NCI-H1694 (cell line): ENCODE measurements at regions not wholly inside any gene's neighbourhood (a gene's known extent, or its start where the extent isn't known, plus 50 kb on each side); places are given as distances from the start of the nearest gene placed in this dataset.
"Not testable (repeated sequence)": the region's sequence is repeated elsewhere in the genome, so short reads cannot be mapped to it uniquely, and the experiment has no call there.

ENCODE experiments used
- DNase-seq: peaks from one replicate; lab custom pipeline; 2025; lab: John Stamatoyannopoulos, UW

DNA sequence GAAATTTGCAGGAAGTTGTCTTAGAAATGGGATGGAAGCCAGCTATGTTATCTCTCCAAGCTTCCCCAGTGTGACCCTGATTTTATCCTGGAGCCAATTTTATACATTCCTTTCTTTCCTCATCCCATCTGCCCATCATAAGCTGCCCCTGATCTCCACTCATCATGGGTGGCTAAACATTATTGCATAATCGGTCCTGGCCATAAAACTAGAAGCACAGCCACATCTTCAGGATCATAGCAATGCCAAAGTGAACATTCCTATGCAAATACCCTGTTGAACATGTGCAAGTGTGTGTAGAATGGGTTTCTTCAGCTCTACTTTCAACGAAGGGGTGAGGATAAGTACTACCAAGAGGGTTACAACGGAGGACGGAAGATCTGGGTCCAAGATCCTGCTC lies 50.6 kb upstream of the COG2 start:
- DNase-seq, result no peak

- DNase-seq, result no peak
Measured at GRCh38 chr1:230589951-230590350, 52.3 kb upstream of the COG2 start.

DNA sequence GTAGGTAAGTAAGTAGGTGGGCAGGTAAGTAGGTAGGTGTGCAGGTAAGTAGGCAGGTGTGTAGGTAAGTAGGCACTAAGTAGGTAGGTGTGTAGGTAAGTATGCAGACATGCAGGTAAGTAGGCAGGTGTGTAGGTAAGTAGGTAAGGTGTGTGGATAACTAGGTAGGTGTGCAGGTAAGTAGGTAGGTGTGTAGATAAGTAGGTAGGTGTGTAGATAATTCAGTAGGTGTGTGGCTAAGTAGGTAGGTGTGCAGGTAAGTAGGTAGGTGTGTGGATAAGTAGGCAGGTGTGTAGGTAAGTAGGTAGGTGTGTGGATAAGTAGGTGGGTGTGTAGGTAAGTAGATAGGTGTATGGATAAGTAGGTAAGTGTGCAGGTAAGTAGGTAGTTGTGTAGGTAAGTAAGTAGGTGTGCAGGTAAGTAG lies 53.9 kb upstream of the COG2 start:
- DNase-seq, result no peak

GRCh38 chr1:230587061-230587460 lies 55.2 kb upstream of the COG2 start:
- no peak for DNase-seq

- DNase-seq, result no peak
Measured at GRCh38 chr1:230584660-230585059, 57.6 kb upstream of the COG2 start.

DNA sequence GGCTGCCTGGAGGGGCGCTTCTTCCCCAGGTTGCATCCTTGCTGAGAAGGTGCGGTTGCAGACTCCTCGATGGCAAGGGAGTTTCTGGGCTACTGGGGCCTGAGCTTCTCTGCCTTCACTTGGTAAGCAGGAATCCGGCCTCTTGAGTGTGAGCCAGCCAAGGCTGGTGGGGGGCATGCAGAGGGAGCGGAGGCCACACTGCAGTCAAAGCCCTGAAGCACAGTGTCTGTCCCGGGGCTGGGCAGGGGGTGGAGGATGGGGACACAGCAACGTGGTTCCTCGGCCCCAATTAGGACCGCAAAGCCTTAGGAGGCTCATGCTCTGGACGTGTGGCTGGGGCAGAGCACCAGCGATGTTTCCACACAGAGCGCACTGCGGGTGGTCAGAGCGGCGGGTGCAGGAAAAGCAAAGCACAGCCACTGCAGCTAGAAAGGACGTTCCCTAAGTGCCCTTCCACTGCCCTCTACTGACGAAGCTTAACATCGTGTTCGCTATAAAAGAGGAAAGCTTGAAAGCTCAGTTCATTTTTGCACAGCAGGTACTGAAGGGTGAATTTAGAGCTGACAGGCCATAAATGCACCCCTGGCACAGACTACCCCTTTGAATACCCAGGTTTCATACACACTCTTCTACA lies 60.7 kb upstream of the COG2 start:
- DNase-seq, result peak; percentile 11

- no peak for DNase-seq
Measured at GRCh38 chr1:230578616-230579015, 63.7 kb upstream of the COG2 start.

- no peak for DNase-seq
Measured at GRCh38 chr1:230577537-230577936, 64.7 kb upstream of the COG2 start.

- DNase-seq, result no peak
Measured at GRCh38 chr1:230575886-230576500, 66.3 kb upstream of the COG2 start.

DNA sequence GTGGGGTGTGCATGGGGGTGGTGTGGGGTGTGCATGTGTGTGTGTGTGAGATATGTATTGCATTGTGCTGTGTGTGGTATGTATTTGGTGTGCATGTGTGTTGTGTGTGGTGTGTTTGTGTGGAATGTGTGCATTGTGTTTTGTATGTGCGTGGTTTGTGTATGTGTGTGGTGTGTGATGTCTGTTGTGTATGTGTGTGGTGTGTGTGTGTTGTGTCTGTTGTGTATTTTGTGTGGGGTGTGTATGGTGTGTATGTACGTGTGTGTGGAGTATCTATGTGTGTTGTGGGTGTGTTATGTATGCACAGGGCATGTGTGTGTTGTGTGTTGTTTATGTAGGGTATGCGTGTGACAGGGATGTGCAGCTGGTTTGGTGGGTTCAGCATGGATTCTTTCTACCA lies 67.8 kb upstream of the COG2 start:
- DNase-seq, result no peak

- DNase-seq, result no peak
Measured at GRCh38 chr1:230573658-230574057, 68.6 kb upstream of the COG2 start.

DNA sequence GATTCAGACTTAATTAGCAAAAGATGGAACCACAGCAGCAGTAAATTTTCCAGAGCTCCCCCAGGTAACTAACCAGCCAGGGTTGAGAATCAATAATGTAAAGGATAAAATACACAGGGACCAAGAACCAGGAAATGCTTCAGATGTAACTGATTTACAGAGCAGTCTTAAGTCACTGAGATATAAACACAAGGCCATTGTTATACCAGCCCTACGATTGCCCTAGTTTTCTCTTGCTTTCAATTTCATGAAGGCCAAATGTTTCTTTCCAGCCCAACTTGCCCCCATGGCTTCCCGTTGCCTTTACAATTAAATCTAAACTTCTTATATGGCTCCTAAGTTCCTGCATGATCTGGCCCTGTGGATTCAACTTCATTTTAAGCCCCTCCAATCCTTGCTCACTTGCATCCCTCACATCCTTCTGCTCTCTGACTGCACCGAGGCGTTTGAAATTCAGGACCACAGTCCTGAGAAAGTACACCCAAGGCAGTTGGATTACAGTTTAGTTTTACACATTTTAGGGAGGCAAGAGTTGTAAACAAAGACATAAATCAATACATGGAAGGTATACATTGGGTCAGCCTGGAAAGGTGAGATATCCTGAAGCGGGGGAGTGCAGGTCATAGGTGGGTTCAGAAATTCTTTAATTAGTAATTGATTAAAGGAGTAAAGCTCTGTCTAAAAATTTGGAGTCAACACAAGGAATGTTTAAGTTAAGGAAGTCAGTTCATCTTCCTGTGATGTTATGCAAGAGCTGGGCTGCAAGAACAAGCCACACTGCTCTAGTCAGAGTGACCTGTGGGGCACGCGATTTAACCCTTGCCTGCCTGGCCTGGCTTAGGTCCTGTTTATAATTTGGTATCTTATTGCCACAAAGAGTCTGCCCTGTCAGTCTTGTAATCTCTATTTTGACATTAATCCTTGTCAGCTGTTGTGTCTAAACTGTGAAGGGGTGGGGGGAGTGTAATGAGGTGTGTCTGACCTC lies 69.9 kb upstream of the COG2 start:
- no peak for DNase-seq

DNA sequence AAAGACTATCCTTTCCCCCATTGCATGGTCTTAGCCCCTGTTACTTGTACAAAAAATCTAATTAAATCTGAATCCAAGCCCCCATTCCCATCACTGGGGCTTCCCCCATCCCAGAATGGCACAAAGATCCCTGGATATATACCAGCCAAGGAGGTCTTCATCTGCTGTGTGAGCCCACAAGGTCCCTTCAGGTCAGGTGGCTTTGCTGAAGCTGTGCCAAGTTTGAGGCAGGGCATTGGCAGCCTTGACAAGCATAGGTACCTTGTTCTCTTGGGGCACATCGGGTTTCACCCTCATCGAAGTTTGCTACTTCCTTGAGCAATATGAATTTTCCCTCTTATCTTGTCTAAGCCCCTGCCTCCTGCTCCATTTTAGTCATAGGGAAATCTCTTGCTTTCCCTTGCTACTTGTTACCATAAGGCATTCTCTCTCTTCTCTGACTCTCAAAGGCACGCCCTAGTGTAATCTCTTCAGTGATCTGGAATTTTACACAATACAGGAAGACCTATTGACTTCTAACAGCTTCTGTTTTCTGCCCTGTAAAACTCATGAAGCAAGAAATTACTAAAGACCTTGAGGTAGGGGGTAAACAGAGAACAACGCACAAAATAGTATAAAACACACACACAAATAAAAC lies 71.4 kb upstream of the COG2 start:
- DNase-seq, result no peak

GRCh38 chr1:230569201-230569600 lies 73.1 kb upstream of the COG2 start:
- DNase-seq, result no peak

GRCh38 chr1:230568676-230569075 lies 73.6 kb upstream of the COG2 start:
- DNase-seq, result no peak

DNA sequence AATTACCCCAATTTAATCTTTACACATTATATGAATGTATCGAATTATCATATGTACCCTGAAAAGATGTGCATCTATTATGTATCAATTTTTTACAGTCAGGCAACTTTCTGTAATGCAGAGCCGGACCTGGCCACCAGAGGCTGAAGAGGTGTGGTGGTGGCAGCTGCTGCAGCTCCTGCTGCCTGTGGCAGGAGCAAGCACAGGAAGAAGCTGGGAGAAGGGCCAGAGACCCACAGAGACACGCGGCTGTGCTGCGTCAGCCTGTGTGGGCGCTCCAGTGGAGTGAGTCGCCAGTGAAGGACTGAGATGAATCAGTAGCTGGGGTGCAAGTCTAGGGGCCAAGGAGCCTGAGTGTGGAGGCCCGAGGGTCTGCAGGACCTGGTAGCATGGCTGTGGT lies 74.3 kb upstream of the COG2 start:
- no peak for DNase-seq

- DNase-seq, result no peak
Measured at GRCh38 chr1:230567221-230567575, 75.1 kb upstream of the COG2 start.

DNA sequence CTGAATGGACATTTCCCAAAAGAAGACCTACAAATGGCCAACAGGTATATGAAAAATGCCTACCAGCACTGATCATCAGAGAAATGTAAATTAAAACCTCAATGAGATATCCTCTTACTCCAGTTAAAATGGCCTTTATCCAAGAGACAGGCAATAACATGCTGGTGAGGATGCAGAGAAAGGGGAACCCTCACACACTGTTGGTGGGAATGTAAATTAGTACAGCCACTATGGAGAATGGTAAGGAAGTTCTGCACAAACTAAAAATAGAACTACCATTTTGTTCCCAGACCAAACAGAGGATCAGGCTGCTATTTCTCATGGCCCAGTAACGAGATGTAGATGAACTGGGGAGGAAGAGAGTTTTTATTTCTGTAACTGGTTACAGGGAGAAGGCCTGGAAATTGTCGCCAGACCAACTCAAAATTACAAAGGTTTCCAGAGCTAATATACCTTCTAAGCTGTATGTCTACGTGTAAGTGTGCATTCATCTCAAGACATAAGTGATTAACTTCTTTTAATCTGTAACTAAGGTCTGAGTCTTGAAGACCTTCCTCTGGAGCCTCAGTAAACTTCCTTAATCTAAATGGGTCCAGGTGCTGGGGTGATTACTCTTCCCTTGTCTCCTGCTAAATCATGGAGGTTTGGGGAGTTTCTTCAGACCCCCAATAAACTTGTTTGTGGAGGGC lies 75.6 kb upstream of the COG2 start:
- DNase-seq, result not testable (repeated sequence)

DNA sequence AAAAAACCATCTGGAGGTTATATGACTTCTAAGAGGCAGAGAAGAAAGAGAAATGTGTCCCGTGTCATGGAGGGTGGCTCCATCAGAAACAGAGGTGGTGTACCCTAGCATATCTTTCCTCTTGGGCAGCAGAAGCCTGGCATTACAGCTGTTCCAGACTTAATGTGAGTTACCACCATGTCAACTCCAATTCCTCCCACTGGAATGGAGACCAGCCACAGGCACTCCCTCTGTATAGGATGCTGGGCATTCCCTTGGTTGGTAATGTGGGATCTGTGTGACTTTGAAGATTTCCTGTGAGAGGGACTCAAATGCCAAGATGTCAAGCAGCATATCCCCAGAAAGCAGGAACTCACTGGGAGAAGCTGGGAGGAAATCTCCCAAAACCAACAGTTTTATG lies 77.1 kb upstream of the COG2 start:
- DNase-seq, result no peak

DNA sequence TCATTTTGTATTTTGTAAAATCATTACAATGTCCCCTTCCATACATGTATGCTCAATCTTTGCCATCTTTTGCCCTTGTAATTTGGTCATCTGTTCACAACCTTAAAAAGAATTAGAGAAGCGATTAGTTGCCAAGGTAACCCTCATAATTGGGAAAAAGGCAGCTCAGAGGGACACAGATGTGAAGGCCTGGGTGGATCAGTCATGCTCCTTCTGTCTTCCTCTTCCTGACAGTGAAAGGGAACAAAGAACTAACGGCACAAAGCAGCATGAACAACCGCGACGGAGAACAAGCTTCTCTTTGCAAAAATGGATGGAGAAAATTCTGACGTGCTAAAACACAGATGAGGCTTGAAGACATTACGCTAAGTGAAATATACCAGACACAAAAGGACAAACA lies 78.7 kb upstream of the COG2 start:
- no peak for DNase-seq

DNA sequence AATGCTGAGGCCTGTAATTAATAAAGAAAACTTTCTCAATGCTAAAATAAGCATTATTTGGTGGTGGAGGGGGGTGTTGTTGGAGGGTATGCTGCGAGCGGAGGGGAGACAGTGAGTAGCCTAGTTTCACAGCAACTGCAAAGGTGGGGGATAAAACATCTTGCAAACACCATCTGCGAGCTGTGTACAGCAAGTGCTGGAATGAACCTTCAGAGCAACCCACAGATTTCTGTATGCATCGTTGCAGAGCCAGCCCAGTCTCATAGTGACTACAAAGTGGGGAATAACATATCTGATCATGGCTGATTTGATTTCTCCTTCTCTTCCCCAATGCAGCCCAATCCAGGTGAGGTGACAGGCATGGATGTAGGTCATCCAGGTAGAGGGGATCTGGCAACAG lies 80.7 kb upstream of the COG2 start:
- DNase-seq, result no peak

GRCh38 chr1:230558324-230558723 lies 84.0 kb upstream of the COG2 start:
- no peak for DNase-seq
